Stomach smooth muscle (tissue), 2 donors: ENCODE measurements at regions not wholly inside any gene's neighbourhood (a gene's known extent, or its start where the extent isn't known, plus 50 kb on each side); places are given as distances from the start of the nearest gene placed in this dataset.

Source experiments
- H3K27ac ChIP-seq: one replicate; pipeline ENCODE4 v1.7.0; 2013; ENCODE audit warnings: mild to moderate bottlenecking, low read length, inconsistent platforms
- H3K27me3 ChIP-seq, 2 donors: one replicate each; pipeline ENCODE4 v1.7.0; 2013; ENCODE audit warnings: low read length in 2 of 2; ENCODE audit not compliant: insufficient read depth in 2 of 2, control insufficient read depth in 1 of 2
- H3K36me3 ChIP-seq, 2 donors: one replicate each; pipeline ENCODE4 v1.7.0; 2013; ENCODE audit warnings: low read length in 2 of 2; ENCODE audit not compliant: control insufficient read depth in 2 of 2, insufficient read depth in 2 of 2
- H3K4me1 ChIP-seq: one replicate; pipeline ENCODE4 v1.7.0; 2013; ENCODE audit warnings: low read length; ENCODE audit not compliant: control insufficient read depth, insufficient read depth
- H3K4me3 ChIP-seq, 2 donors: one replicate each; pipeline ENCODE4 v1.7.0; 2013; ENCODE audit warnings: low read length in 2 of 2
- H3K9ac ChIP-seq, 2 donors: one replicate each; pipeline ENCODE4 v1.7.0; 2013; ENCODE audit warnings: low read length in 2 of 2, mild to moderate bottlenecking in 1 of 2
- H3K9me3 ChIP-seq, 2 donors: one replicate each; pipeline ENCODE4 v1.7.0; 2013; ENCODE audit warnings: low read length in 2 of 2; ENCODE audit not compliant: control insufficient read depth in 2 of 2
- donor health status: healthy.
- donor health status: Pancreatic carcinoma.

- Histone ChIP-seq H3K4me3 (no peak overlapping the region), H3K27me3 (peaks cover 2 to 3% of the 10 kb centered on the region in 2 donors), H3K9ac (no peak overlapping the region), H3K27ac (no peak overlapping the region), H3K4me1 (no peaks in the 10 kb centered on the region), H3K9me3 (no peaks in the 10 kb centered on the region), H3K36me3 (no peaks in the 10 kb centered on the region)
Measured at GRCh38 chr10:130422366-130423324, 286.5 kb downstream of the GLRX3 start.

DNA sequence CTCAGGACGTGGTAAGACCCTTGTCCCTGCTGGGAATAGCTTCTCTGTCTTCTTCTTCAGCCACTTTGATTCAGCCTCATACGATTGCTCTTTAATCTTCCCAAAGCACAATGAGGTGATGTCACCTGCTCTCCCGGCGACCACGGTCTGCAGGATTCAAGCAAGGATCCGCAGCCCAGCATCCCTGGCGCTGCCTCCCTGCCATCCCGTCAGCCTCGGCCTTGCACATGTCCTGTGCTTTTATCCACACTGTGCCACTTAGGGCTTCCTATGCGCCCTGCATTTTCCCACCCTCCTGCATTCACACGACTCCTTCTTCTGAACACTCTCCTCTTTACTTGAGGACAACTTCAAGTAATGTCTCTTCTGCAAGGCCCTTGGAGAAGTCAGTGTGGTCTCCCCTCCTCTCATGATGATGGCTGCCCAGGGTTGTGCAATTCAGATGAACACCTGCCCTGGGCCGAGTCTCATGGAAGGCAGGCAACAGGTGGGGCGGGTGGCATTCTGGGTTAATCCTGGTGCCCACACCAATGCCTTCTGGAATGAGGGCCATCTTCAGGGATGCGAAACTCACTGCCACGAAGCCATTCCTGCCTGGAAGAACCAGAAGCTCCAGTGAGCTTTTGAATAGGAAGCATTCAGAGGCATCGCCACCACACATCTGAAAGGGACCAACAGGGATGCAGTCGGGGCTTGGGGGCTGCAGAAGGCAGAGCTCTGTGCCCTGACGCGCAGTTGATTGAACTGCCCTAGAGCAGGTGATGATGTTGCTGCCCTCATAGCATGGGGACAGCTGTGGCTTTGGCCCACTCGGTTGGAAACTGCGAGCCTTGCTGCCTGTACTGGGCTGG is 287.5 kb downstream of the GLRX3 start:
- peaks cover 0 to 3% of the 10 kb centered on the region in 2 donors for H3K27me3 ChIP-seq
- no peak overlapping the region for H3K4me3 ChIP-seq
- no peak overlapping the region for H3K27ac ChIP-seq
- H3K36me3 ChIP-seq = no peaks in the 10 kb centered on the region
- no peak overlapping the region for H3K9ac ChIP-seq
- no peaks in the 10 kb centered on the region for H3K9me3 ChIP-seq
- no peaks in the 10 kb centered on the region for H3K4me1 ChIP-seq

GRCh38 chr10:130424418-130424817 is 288.2 kb downstream of the GLRX3 start:
- no peak overlapping the region for H3K9ac ChIP-seq
- H3K4me1 ChIP-seq = no peaks in the 10 kb centered on the region
- no peak overlapping the region for H3K4me3 ChIP-seq
- no peaks in the 10 kb centered on the region for H3K36me3 ChIP-seq
- H3K27ac ChIP-seq = no peak overlapping the region
- H3K27me3 ChIP-seq = no peaks in the 10 kb centered on the region
- no peaks in the 10 kb centered on the region for H3K9me3 ChIP-seq

GRCh38 chr10:130425169-130425568 is 289.0 kb downstream of the GLRX3 start:
- Histone ChIP-seq H3K4me3 (no peak overlapping the region), H3K9me3 (no peaks in the 10 kb centered on the region), H3K9ac (no peak overlapping the region), H3K27me3 (no peaks in the 10 kb centered on the region), H3K4me1 (no peaks in the 10 kb centered on the region), H3K27ac (no peak overlapping the region), H3K36me3 (no peaks in the 10 kb centered on the region)

GRCh38 chr10:130425881-130426435 is 289.8 kb downstream of the GLRX3 start:
- no peak overlapping the region for H3K9ac ChIP-seq
- H3K27me3 ChIP-seq = no peaks in the 10 kb centered on the region
- H3K4me3 ChIP-seq = no peak overlapping the region
- H3K27ac ChIP-seq = no peak overlapping the region
- no peaks in the 10 kb centered on the region for H3K9me3 ChIP-seq
- H3K4me1 ChIP-seq = no peaks in the 10 kb centered on the region
- no peaks in the 10 kb centered on the region for H3K36me3 ChIP-seq

GRCh38 chr10:130427216-130427722 is 291.1 kb downstream of the GLRX3 start:
- no peaks in the 10 kb centered on the region for H3K27me3 ChIP-seq
- no peaks in the 10 kb centered on the region for H3K36me3 ChIP-seq
- no peak overlapping the region for H3K27ac ChIP-seq
- no peak overlapping the region for H3K4me3 ChIP-seq
- H3K9me3 ChIP-seq = no peaks in the 10 kb centered on the region
- no peaks in the 10 kb centered on the region for H3K4me1 ChIP-seq
- no peak overlapping the region for H3K9ac ChIP-seq

DNA sequence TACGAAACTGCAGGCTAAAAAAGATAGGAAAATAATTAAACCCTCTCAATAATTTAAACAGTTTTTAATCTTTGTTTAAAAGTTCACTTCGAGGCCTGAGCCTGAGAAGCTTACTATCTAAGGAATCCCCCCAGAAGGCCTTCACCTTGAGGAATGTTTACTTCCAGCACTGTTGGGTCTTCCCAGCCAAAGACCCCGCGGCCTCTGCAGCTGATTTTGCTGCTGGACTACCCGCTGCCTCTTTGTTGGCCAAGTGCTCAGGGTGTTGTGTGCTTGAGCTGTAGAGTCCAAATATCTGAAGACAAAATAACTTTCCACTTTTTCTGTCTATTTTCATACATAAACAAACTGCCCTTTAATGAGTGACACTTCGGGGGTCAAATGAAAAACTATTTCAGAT is 292.7 kb downstream of the GLRX3 start:
- Histone ChIP-seq H3K27me3 (no peaks in the 10 kb centered on the region), H3K27ac (no peak overlapping the region), H3K4me3 (no peak overlapping the region), H3K9ac (no peak overlapping the region), H3K9me3 (no peaks in the 10 kb centered on the region), H3K36me3 (no peaks in the 10 kb centered on the region), H3K4me1 (no peaks in the 10 kb centered on the region)

- Histone ChIP-seq H3K36me3 (no peaks in the 10 kb centered on the region), H3K9ac (no peak overlapping the region), H3K27ac (no peak overlapping the region), H3K9me3 (no peaks in the 10 kb centered on the region), H3K4me1 (no peaks in the 10 kb centered on the region), H3K27me3 (no peaks in the 10 kb centered on the region), H3K4me3 (no peak overlapping the region)
Measured at GRCh38 chr10:130429809-130430208, 293.6 kb downstream of the GLRX3 start.

GRCh38 chr10:130430291-130430690 is 294.1 kb downstream of the GLRX3 start:
- no peaks in the 10 kb centered on the region for H3K4me1 ChIP-seq
- H3K36me3 ChIP-seq = no peaks in the 10 kb centered on the region
- H3K4me3 ChIP-seq = no peak overlapping the region
- no peaks in the 10 kb centered on the region for H3K9me3 ChIP-seq
- no peak overlapping the region for H3K27ac ChIP-seq
- H3K27me3 ChIP-seq = no peaks in the 10 kb centered on the region
- H3K9ac ChIP-seq = no peak overlapping the region

GRCh38 chr10:130430852-130431704 is 294.9 kb downstream of the GLRX3 start:
- H3K9me3 ChIP-seq = no peaks in the 10 kb centered on the region
- no peak overlapping the region for H3K9ac ChIP-seq
- H3K36me3 ChIP-seq = no peaks in the 10 kb centered on the region
- H3K4me3 ChIP-seq = no peak overlapping the region
- H3K27ac ChIP-seq = no peak overlapping the region
- H3K4me1 ChIP-seq = no peaks in the 10 kb centered on the region
- H3K27me3 ChIP-seq = no peaks in the 10 kb centered on the region
